Fibroblast of villous mesenchyme (primary cell): ENCODE measurements at regions not wholly inside any gene's neighbourhood (a gene's known extent, or its start where the extent isn't known, plus 50 kb on each side); places are given as distances from the start of the nearest gene placed in this dataset.

Source experiments
- DNase-seq: peaks from one replicate; pipeline ENCODE4 v3.0.0-alpha.2; 2010; ENCODE audit warnings: low read depth
- H3K4me3 ChIP-seq: 2 replicates; pipeline ENCODE4 v1.5.1; 2011; ENCODE audit warnings: low read depth, mild to moderate bottlenecking, low read length
- TF ChIP-seq, protein P1 (sequence below): IDR thresholded peaks from 2 replicates; pipeline ENCODE4 v1.5.1; 2012; ENCODE audit warnings: low read depth, mild to moderate bottlenecking, low read length; ENCODE audit not compliant: insufficient read depth

DNA sequence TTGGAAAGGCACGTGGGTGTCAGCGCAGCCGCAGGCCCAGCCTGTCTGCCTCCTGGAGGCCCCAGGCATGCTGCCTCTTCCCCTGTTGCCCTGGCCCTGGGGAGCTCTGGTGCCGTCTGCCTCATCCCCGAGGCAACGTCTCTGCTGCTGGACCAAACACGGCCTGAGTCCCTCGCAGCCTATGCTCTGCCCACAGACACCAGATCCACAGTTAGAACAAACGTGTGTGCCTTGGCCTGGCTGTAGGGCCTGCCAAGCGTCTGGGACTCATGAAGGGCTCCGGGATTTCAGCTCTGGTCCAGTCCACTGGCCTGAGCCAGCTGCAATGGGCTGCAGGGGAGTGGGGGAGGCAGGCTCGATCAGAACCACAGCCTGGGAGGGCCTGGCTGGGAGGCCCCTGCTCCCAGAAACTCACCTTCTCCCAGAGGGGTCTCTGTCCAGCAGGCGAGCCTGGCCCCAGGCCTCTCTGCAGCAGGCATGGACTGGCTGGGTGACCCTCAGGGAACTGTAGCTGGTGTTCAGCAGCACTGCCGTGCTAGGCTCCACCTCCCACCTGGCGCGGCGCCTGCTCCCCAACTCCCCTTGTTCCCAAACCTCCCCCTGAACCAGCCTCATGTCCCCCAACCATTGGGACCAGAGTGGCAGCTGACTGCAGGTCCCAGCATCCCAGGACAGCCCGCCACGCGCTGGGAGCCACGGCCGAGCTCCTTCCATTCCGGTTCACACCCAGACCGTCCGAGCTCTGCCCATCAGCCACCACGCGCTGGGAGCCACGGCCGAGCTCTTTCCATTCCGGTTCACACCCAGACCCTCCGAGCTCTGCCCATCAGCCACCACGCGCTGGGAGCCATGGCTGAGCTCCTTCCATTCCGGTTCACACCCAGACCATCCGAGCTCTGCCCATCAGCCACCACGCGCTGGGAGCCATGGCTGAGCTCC lies 197.0 kb downstream of the DLL1 start:
- no peak for DNase-seq
- TF ChIP-seq, protein P1, sequence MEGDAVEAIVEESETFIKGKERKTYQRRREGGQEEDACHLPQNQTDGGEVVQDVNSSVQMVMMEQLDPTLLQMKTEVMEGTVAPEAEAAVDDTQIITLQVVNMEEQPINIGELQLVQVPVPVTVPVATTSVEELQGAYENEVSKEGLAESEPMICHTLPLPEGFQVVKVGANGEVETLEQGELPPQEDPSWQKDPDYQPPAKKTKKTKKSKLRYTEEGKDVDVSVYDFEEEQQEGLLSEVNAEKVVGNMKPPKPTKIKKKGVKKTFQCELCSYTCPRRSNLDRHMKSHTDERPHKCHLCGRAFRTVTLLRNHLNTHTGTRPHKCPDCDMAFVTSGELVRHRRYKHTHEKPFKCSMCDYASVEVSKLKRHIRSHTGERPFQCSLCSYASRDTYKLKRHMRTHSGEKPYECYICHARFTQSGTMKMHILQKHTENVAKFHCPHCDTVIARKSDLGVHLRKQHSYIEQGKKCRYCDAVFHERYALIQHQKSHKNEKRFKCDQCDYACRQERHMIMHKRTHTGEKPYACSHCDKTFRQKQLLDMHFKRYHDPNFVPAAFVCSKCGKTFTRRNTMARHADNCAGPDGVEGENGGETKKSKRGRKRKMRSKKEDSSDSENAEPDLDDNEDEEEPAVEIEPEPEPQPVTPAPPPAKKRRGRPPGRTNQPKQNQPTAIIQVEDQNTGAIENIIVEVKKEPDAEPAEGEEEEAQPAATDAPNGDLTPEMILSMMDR, result no peak
- no peak overlapping the region for H3K4me3 ChIP-seq

DNA sequence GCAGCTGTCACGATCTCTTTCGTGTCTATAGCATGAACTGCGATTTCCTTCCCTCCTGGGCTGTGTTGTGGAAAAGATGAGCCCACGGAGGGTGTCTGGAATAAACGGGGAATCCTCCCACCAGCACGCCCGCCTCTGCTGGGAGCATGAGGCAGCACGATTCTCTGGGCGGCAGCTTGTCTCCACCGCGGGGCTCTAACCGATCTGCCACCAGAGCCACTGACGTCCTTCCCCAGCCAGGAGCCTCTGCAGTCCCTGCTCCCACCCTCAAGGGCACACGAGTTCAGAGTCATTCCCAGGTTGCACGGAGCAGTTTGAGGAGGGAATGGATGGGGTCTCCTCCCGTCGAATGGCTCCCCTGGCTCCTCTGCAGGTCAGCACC lies 197.6 kb downstream of the DLL1 start:
- no peak for DNase-seq
- no peak overlapping the region for H3K4me3 ChIP-seq
- TF ChIP-seq, protein P1, result no peak

DNA sequence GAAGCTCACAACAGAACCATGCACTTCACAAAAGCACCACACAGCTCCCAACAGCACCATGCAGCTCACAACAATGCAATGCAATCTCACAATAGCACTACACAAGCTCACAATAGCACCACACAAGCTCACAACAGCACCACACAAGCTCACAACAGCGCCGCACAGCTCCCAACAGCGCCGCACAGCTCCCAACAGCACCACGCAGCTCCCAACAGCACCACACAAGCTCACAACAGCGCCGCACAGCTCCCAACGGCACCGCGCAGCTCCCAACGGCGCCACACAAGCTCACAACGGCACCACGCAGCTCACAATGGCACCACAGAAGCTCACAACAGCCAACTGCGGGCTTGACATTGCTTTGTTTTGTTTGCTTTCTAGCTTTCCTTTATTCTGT lies 198.1 kb downstream of the DLL1 start:
- H3K4me3 ChIP-seq, result no peak overlapping the region
- no peak for DNase-seq
- TF ChIP-seq, protein P1, result no peak

DNA sequence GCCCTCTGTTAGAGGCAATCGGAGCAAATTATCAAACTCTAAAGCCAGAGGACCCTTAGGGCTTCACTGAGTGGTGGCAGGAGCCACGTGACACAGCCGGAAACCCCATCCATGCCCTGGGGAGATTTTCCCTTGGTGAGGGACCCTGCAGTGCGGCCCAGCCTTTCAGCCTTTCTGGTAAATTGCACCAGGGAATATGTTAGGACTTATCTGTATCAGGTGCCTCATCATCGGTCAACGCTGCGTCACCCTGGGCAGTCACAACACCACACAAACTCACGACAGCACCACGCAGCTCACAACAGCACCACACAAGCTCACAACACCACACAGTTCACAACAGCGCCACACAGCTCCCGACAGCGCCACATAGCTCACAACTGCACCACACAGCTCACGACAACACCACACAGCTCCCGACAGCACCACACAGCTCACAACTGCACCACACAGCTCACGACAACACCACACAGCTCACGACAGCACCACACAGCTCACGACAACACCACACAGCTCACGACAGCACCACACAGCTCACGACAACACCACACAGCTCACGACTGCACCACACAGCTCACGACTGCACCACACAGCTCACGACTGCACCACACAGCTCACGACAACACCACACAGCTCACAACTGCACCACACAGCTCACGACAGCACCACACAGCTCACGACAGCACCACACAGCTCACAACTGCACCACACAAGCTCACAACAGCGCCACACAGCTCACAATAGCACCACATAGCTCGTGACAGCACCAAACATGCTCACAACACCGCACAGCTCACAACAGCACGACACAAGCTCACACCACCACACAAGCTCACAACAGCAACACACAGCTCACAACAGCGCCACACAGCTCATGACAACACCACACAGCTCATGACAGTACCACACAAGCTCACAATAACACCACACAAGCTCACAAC lies 199.0 kb downstream of the DLL1 start:
- H3K4me3 ChIP-seq, result no peak overlapping the region
- DNase-seq, result no peak
- TF ChIP-seq, protein P1, result no peak

DNA sequence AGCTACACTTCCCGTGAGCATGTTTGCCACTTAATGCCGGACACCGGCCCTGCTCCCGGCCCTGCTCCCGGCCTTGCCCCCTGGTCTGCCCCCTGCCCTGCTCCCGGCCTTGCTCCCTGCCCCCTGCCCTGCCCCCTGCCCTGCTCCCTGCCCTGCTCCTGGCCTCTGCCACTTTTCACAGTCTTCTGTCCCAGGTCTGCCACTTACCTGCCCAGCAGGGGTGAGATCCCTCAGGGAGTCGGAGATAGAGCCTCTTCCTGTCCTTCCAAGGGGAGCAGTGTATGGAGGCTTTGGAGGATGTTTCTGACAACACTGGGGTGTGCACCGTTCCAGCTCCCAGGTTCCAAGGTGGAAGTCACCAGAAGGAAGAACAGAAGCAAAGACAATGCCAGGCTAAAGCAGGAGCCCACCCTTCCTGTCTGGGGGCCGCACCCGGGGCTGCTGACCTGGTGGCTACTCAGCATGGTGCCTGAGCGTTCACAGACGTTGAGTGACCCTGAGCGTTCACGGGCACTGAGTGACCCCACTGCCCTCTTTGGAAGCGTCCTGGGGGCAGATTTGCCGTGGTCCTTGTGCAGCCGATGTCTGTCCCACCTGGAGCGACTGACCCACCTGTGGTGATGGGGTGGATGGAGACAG lies 199.8 kb downstream of the DLL1 start:
- no peak for DNase-seq
- H3K4me3 ChIP-seq, result no peak overlapping the region
- TF ChIP-seq, protein P1, result no peak

DNA sequence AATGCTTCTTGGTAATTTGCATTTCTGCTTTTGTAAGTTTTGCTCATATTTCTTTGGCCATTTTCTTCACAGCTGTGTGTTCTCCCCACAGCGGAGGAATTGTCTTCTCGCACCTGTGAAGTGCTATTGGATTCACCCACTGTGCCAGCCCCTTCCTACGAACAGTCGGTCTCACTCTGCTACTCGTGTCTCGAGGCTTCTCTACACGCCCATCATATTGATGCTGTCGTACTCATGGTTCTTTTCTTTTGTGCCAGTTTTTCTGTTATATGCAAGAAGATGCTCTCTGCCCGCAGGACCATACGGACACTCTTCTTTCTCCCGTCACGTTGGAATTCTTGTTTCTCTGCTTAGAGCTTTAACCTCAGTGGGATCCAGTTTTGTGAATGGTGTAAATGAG lies 200.3 kb downstream of the DLL1 start:
- no peak for DNase-seq
- no peak overlapping the region for H3K4me3 ChIP-seq
- TF ChIP-seq, protein P1, result no peak
